DMS153 (cell line): ENCODE measurements at regions not wholly inside any gene's neighbourhood (a gene's known extent, or its start where the extent isn't known, plus 50 kb on each side); places are given as distances from the start of the nearest gene placed in this dataset.

ENCODE experiments used
- DNase-seq: peaks from one replicate; lab custom pipeline; 2025; lab: John Stamatoyannopoulos, UW

DNA sequence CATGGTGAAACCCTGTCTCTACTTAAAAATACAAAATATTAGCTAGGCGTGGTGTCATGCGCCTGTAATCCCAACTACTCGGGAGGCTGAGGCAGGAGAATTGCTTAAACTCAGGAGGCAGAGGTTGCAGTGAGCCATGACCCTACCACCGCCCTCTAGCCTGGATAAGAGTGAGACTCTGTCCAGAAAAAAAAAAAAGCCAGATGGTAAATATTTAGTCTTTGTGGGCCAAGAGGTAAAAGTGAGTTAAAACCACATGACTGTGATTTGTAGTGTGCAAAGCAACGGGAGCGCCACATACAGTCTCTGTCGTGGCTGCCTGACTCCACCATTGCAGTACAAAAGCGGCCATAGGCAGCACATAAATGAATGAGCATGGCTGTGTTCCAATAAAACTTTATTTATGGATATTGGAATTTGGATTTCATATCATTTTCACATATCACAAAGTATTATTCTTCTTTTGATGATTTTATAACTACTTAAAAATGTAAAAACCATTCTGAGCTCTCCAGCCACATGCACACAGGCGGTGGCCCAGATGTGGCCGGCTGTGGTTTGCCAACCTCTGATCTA lies 51.8 kb upstream of the CASZ1 start:
- no peak for DNase-seq

DNA sequence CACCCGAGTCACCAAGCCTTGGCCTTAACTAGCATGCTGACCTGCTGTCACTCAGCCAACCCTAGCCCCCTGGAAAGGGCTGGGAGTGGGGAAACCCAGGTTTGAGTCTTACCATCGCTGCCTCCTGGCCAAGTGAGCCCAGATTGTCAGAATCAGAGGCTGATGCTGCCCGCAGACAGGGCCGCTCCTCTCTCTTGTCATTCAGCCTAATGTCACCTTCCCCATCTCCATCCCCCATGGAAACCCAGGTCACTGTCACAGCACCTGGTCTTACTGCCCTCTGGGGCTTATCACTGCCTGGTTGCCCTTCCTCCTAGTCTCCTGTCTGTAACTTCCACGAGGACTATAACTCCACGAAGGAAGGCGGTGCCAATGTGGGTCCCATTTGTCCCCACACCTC lies 53.6 kb upstream of the CASZ1 start:
- DNase-seq = no peak

DNA sequence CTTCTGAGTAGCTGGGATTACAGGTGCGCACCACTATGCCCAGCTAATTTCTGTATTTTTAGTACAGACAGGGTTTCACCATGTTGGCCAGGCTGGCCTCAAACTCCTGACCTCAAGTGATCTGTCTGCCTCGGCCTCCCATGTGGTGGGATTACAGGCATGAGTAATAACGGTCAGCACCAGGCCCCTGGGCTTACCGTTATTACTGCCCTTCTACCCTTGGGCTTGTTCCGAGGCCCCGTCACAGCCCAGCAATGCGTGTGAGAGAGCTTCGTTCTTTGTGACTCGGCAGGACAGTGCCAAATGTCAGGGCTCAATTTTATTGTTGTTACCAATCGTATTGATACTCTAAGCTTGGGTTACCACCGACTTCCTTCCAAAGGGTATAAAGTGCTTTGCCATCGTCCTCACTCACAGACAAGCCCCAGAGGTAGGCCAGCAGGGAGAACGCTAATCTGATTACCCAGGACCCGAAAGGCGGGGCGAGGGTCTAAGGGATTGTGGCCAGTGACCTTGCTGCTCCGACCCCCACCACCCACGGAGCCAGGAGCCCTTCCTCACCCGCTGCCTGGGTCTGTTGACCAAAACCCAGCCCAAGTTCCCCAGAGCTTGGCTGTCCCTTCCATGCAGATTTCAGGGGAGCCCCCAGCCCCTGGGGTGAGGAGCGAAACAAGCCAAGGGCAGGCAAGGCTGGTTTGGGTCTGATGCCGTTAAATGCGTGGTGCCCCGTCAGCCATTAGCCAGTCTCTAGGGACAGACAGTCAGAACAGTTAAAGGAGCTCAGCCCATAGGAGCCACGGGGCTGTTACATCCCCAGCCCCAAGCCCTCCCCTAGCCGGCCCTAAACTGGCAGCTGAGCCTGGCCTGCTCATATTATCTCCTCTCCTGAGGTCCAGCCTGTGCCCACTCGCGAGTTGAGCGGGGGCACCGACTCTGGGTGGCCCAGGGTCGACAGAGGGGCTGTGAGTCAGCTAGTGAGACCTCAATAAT lies 54.9 kb upstream of the CASZ1 start:
- no peak for DNase-seq

- no peak for DNase-seq
Measured at GRCh38 chr1:10852018-10852417, 55.6 kb upstream of the CASZ1 start.

GRCh38 chr1:10852486-10852885 lies 56.0 kb upstream of the CASZ1 start:
- DNase-seq = no peak

GRCh38 chr1:10852998-10853520 lies 56.6 kb upstream of the CASZ1 start:
- DNase-seq = no peak

- no peak for DNase-seq
Measured at GRCh38 chr1:10853701-10854100, 57.3 kb upstream of the CASZ1 start.

DNA sequence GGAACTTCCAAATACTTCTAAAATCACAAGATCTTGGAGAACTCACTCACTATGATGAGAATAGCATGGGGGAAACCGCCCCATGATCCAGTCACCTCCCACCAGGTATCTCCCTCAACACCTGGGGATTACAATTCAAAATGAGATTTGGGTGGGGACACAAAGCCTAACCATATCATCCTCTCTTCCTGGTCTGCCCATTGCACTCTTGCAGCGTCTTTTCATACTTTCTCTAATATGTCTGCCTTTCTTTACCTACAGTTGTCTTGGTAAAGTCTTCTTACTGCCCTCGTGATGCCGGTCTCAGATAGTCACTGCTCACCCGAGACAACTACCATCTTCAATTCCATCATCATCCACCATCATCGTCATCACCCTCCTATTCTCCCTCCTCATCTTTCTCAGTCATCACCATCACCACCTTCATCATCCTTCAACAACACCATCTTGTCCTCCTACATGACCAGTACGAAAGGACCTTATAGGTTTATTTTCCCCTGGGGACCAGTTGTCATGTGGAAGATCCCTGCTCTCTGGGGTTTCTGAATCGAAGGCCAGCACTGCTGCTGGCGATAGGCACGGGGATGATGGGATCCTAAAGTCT lies 58.5 kb upstream of the CASZ1 start:
- no peak for DNase-seq

DNA sequence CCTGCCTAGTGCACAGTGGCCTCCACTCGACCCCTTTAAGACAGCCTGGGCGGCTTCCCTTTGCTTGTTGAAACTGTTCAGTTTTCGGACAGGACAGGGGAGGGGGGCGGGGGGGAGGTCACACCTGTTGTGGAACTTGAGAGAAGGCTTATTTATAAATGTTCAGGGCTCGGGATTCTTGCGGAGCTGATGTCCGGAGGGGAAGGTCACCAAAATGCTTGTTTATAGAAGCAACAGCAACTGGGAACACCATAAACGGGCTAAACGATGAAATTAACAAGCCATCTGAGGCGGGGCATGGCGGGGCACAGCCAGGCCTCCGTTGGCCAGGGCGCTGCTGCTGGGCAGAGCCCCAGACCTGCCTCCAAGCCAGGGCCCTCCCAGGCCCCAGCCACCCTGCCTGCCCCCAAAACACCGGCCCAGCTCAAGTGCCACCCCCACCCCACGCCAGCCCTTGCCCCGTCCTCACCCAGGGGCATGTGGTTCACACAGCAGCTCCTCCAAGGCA lies 59.8 kb upstream of the CASZ1 start:
- DNase-seq = no peak

DNA sequence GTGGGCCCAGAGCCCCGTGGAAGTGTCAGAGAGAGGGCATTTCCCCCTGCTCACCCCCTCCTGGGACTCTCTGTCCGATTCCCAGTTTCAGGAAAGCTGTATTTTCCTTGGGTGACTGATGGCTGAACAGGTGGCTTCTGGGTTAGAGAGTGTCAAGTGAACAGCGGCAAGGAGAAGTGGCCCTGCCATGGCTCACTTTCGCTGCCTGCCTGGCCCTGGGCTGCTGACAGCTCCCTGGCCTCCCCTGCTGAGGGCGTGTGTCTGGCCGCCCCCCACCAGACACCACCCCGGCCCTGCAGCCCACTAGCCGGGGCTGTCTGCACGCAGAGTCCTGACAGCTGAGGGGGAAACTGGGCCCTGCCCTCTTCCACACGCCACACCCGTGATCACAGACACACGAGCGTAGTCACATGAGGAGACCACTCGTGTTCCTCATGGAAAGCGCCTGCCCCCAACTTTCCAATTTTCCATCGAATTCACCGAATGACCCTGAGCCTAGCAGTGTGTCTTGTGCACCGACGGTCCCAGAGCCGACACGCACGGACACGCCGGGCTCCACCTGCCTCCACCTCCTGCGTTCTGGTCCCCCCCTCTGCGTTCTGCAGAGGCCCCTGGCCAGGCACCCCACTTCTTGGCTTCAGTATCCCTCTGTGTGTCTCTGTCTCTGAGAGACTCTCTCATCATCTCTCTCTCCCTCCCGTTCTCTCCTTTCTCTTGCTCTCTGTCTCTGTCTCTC lies 60.6 kb upstream of the CASZ1 start:
- no peak for DNase-seq

DNA sequence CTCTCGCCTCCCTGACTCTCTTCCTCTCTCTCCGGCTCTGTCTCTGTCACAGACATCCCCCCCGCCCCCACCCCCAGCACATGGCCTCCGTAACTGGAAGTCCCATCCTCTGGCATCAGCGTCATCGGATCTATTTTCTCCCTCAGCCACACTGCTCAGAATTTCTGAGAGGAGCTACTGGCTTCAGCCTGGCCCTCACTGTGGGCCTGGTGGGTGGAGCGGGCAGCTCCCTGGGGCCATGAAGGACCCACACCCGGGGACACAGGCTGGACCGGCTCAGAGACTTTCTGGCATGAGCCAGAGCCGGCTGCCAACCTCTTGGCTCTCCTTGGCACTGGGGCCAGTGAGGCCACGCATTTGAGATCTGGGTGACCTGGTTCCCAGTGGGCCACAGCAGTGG lies 61.2 kb upstream of the CASZ1 start:
- no peak for DNase-seq

- no peak for DNase-seq
Measured at GRCh38 chr1:10860218-10860617, 63.8 kb upstream of the CASZ1 start.

GRCh38 chr1:10860682-10861081 lies 64.2 kb upstream of the CASZ1 start:
- no peak for DNase-seq

- no peak for DNase-seq
Measured at GRCh38 chr1:10861822-10862221, 65.4 kb upstream of the CASZ1 start.

DNA sequence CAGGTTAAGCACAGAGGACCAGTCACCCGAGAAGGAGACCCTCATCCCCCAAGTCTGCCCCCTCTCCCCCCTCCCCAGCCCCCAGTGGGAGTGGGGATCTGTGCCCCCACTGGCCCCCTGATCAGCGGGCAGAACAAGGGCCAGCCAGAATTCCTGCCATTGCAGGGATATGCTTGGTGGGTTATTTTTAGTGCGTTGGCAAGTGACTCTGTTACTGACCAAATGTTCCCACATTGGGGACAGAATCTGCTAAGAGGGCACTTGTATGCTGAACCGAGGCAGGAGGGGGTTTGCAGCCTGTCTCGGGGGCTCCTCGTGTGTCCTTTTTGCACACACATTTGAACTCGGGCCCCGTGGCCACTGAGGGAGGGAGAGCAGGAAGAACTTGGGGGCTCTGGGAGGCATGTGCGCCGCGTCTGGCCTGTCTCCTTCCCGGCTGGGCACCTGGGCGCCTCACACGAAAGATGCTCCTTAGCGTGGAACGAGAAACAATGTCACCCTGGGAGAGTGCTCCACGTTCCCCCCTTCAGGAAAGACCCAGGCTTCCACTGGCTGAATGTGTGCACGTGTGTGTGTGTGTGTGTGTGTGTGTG lies 66.4 kb upstream of the CASZ1 start:
- DNase-seq = no peak

DNA sequence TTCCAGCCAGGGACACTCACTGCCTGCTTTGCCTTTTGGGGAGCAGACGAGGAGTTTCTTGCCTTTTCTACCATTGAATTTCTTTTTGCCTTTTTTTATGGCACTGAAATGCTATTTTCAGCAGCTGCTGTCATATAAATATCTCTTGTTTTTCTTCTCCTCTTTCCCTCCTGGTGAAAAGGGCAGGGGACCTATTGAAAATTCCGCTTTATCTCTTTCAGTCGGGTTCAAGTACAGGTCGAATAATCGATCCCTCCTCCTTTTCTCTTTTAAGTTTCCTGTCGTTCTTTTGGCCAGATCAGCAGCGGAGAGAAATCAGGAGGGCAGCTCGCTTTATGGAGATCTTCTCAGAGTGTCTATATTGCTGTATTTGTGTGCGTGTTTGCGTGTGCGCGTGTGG lies 67.4 kb upstream of the CASZ1 start:
- no peak for DNase-seq

DNA sequence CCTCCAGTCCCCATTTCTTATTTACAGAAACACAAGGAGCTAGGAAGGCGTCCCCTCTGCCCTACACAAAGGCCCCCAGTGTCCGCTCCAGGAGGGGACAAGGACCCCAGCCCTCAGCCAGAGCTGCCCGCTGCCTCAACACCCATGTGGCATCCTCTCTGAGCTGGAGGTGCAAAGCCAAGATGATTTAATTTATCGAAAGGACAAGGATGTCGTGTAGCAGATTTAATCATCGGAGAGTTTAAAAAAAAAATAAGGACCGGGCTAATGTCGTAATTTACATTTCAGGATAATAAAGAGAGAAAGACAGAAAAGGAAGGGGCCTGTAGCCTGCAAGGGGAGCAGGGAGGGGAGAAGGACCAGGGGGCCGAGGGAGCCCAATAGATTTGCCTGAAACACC lies 68.3 kb upstream of the CASZ1 start:
- no peak for DNase-seq

- DNase-seq = no peak
Measured at GRCh38 chr1:10865518-10866320, 69.3 kb upstream of the CASZ1 start.

DNA sequence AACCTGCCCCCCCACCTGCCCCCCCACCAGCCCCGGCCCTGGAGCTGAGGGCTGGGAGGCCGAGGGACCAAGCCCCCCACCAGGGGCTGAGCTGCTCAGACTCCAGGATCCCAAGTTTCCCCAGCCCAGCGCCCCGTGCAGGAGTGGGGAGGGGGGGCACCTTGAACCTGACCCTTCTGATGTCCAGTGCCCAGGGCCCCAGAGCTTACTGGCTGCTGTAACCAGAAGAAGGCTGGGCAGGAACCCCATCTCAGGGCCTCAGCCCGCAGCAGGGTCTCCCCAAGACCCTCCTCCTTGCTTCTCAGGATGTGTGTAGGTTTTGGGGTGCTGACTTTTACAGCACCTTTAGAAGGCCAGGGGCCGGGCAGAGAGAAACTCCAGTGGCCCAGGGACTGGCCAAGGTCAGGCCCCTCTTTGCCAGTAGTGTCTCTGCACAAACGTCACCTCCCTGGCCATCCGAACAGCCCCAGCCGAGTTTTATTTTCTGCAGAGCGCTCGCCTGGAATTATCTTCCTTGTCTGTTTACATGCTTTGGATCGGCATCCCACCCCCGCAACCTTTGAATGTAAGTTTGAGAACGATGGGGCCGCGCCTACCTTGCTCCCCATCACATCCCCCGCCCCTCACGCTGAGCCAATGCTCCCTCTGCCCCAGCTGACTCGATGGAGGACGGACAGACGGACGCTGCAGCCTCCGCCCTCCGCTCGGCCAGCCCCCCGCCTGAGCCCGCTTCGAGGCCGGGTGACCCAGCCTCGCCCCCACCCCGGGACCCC lies 70.1 kb upstream of the CASZ1 start:
- peak; percentile 45 for DNase-seq

DNA sequence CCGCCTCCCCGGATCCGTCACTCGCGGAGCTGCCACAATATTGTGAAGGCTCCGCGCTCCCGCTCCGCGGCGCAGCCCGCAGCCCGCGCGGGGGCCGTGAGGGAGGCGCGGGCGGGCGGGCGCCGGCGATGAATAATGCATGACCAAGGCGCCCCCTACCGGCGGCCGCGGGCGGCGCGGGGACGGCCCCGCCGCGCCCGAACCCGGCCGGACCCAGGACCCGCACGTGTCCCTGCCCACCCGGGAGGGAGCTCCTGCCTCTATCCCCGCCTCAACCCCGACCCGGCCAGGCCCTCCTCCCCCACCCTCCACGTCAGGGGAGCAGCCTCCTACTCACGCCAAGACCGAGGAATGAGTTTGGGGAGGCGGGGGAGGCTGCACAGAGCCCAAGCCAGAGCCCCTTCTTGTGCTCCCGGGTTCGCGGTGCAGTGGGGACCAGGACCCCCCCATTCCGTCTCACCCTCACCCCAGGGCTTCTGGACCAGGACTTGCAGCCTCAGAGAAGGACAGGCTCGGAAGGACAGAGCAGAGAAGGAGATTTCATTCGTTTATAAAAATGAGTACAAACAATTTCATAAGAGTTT lies 70.8 kb upstream of the CASZ1 start:
- DNase-seq = peak; percentile 60
